ENCODE measurements at regions not wholly inside any gene's neighbourhood (a gene's known extent, or its start where the extent isn't known, plus 50 kb on each side); places are given as distances from the start of the nearest gene placed in this dataset.

GRCh38 chr3:5055357-5056110 is 66.6 kb upstream of the ARL8B start:
- TF ChIP-seq POLR2AphosphoS5 (IDR thresholded peaks at IDR 0.05) (no peak), POLR2A (IDR thresholded peaks at IDR 0.05) (no peak), CTCF (IDR thresholded peaks at IDR 0.05) (no peak)
